Prostate gland (tissue), 2 donors: ENCODE measurements at regions not wholly inside any gene's neighbourhood (a gene's known extent, or its start where the extent isn't known, plus 50 kb on each side); places are given as distances from the start of the nearest gene placed in this dataset.

Experiments
- DNase-seq: peaks from one replicate; pipeline ENCODE4 v3.0.0-alpha.2; 2019; ENCODE audit warnings: low spot score
- H3K27ac ChIP-seq, 2 donors: fragments of 200-600 bp; sonication (generic); 2 replicates each; pipeline ENCODE4 v1.5.1; 2017 to 2019
- H3K27me3 ChIP-seq: fragments of 200-600 bp; sonication (generic); replicated peaks from 2 replicates; pipeline ENCODE4 v1.5.1; 2019; ENCODE audit not compliant: insufficient read depth
- H3K36me3 ChIP-seq, 2 donors: fragments of 200-600 bp; sonication (generic); 1 replicate in 1 of 2; 2 replicates in 1 of 2; pipeline versions ENCODE4 v1.5.1 to v1.8.1; 2017 to 2019
- H3K4me1 ChIP-seq: fragments of 200-600 bp; sonication (generic); replicated peaks from 2 replicates; pipeline ENCODE4 v1.5.1; 2019
- H3K4me3 ChIP-seq, 2 donors: fragments of 200-600 bp; sonication (generic); 2 replicates each; pipeline ENCODE4 v1.5.1; 2017 to 2019
- H3K9me3 ChIP-seq: fragments of 200-600 bp; sonication (generic); 2 replicates; pipeline ENCODE4 v1.5.1; 2017
- CTCF ChIP-seq, 4 experiments: fragments of 200-600 bp in 2 of 4; fragments of 450-650 bp in 2 of 4; sonication (generic) in 2 of 4; IDR thresholded peaks; 1 replicate in 3 of 4; 2 replicates in 1 of 4; pipeline ENCODE4 v1.5.1; 2016 to 2019; ENCODE audit warnings: antibody characterized with exemption in 4 of 4, mild to moderate bottlenecking in 2 of 4, moderate library complexity in 2 of 4
- POLR2A ChIP-seq: fragments of 450-650 bp; IDR thresholded peaks from one replicate; pipeline ENCODE4 v1.6.1; 2016; ENCODE audit warnings: antibody characterized with exemption, mild to moderate bottlenecking
- POLR2AphosphoS5 ChIP-seq: sonication (generic); formaldehyde crosslinking; IDR thresholded peaks from one replicate; pipeline ENCODE4 v1.6.1; 2017; ENCODE audit warnings: antibody characterized with exemption
- WGBS: methylation state at CpG from one replicate; pipeline ENCODE4 v1.1.5; 2018; 5-methylcytosine and 5-hydroxymethylcytosine counted together
- intact Hi-C: fragments of 100-400 bp; cut with DNase I; formaldehyde crosslinking; loops from one replicate; pipeline ENCODE4 v1.14.2; 2022

DNA sequence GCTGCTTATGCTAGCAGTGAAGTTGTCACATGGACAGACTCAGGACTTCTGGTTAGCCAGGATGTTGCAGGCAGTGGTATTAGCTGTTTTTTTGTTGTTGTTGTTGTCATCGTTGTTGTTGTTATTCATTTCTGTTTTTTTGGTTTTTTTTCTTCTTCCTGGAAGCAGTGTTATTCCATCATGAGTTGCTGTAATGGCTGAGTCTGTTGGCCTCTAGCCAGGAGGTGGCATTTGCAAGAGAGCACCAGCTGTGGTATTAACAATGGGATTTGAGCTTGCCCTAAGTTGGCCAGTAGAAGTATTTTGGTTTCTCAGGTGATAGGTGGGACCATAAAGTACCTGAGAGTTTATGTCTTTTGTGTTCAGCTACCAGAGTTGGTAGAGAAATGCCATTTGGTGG lies 561.1 kb downstream of the KCTD16 start:
- H3K4me3 ChIP-seq, result no peak overlapping the region
- 100% methylated on average over 1 of the region's 1 CpG for WGBS
- no peak overlapping the region for H3K27ac ChIP-seq
- H3K4me1 ChIP-seq, result no peaks in the 10 kb centered on the region
- no peaks in the 10 kb centered on the region for H3K36me3 ChIP-seq
- H3K9me3 ChIP-seq, result no peaks in the 10 kb centered on the region
- intact Hi-C loops, result no loop called here
- DNase-seq, result no peak
- TF ChIP-seq POLR2AphosphoS5 (no peak), POLR2A (no peak), CTCF (IDR thresholded peaks at IDR 0.05) (no peak)
- no peaks in the 10 kb centered on the region for H3K27me3 ChIP-seq

DNA sequence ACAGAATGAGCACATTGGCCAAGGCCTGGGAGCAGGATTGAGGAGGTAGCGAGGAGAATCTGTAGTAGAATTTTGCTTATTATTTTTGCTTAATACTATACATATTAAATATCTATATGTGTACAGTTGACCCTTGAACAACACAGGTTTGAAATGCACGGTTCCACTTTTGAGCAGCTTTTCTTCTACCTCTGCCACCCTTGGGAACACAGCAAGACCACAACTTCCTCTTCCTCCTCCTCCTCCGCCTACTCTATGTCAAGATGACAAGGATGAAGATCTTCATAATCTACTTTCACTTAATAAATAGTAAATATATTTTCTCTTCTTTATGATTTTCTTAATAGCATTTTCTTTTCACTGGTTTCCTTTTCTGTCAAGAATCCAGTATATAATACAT lies 541.4 kb downstream of the KCTD16 start:
- Histone ChIP-seq H3K36me3 (no peaks in the 10 kb centered on the region), H3K27ac (no peak overlapping the region), H3K9me3 (no peaks in the 10 kb centered on the region), H3K4me1 (no peaks in the 10 kb centered on the region), H3K4me3 (no peak overlapping the region), H3K27me3 (no peaks in the 10 kb centered on the region)
- intact Hi-C loops, result no loop called here
- WGBS, result 68% methylated on average over 3 of the region's 3 CpGs
- no peak for TF ChIP-seq CTCF (IDR thresholded peaks at IDR 0.05)
- no peak for TF ChIP-seq POLR2AphosphoS5
- TF ChIP-seq POLR2A, result no peak
- no peak for DNase-seq

GRCh38 chr5:144711172-144711571 lies 540.5 kb downstream of the KCTD16 start:
- H3K27ac ChIP-seq, result no peak overlapping the region
- 84% methylated on average over 2 of the region's 2 CpGs for WGBS
- TF ChIP-seq CTCF (IDR thresholded peaks at IDR 0.05), result no peak
- TF ChIP-seq POLR2A, result no peak
- no peak for TF ChIP-seq POLR2AphosphoS5
- DNase-seq, result no peak
- no peaks in the 10 kb centered on the region for H3K4me1 ChIP-seq
- no peaks in the 10 kb centered on the region for H3K27me3 ChIP-seq
- no peaks in the 10 kb centered on the region for H3K36me3 ChIP-seq
- H3K9me3 ChIP-seq, result no peaks in the 10 kb centered on the region
- no peak overlapping the region for H3K4me3 ChIP-seq
- intact Hi-C loops, result no loop called here

GRCh38 chr5:144710637-144711036 lies 540.0 kb downstream of the KCTD16 start:
- intact Hi-C loops, result no loop called here
- Histone ChIP-seq H3K4me1 (no peaks in the 10 kb centered on the region), H3K36me3 (no peaks in the 10 kb centered on the region), H3K9me3 (no peaks in the 10 kb centered on the region), H3K4me3 (no peak overlapping the region), H3K27me3 (no peaks in the 10 kb centered on the region), H3K27ac (no peak overlapping the region)
- no peak for DNase-seq
- TF ChIP-seq CTCF (IDR thresholded peaks at IDR 0.05), result no peak
- no peak for TF ChIP-seq POLR2AphosphoS5
- TF ChIP-seq POLR2A, result no peak
- 68% methylated on average over 2 of the region's 2 CpGs for WGBS

DNA sequence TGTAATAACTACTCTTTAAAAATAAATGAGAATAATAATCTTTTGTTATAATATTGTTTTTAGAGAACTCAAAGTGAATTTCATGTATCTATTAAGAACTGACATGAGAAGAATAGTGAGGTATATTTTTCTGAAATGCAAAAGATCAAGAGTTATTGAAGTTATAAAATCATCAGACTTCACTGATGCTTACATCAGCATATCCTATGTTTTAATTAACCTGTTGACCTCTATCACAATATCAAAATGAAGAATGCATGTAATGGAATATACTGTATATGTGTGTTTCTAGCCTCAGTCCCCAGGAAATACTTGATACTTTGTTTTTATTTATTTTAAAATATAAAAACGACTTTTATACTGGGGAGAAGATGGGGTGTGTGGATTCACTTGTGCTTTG lies 533.1 kb downstream of the KCTD16 start:
- intact Hi-C loops, result no loop called here
- no peaks in the 10 kb centered on the region for H3K9me3 ChIP-seq
- DNase-seq, result no peak
- no peaks in the 10 kb centered on the region for H3K36me3 ChIP-seq
- no peaks in the 10 kb centered on the region for H3K4me1 ChIP-seq
- H3K4me3 ChIP-seq, result no peak overlapping the region
- no peaks in the 10 kb centered on the region for H3K27me3 ChIP-seq
- no peak overlapping the region for H3K27ac ChIP-seq
- TF ChIP-seq POLR2AphosphoS5 (no peak), POLR2A (no peak), CTCF (IDR thresholded peaks at IDR 0.05) (no peak)
- 49% methylated on average over 1 of the region's 1 CpG for WGBS
